ENCODE measurements at regions not wholly inside any gene's neighbourhood (a gene's known extent, or its start where the extent isn't known, plus 50 kb on each side); places are given as distances from the start of the nearest gene placed in this dataset.

DNA sequence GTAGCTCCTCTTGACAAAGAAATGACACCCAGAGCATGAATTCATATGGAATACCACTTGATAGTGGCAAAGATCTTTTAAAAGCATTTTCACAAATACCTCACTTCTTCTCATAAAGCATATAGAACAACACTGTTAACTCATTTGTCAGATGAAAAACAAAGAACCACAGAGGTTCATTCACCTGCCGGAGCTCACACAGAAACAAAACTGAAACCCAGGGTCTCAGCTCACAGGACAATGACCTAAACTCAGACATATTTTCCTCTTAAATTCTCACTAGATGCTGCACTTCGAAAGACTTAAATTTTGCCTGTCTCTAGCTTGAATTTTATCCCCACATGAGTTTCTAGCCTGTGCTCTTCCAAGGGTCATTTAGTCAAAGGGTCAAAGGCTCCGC, 339.0 kb downstream of the KCNN2 start:
- TF ChIP-seq EZH2 (IDR thresholded peaks at IDR 0.05) (no peak), POLR2AphosphoS5 (IDR thresholded peaks at IDR 0.05; ENCODE audit: borderline replicate concordance, low read depth, low read length) (no peak), FOXP2 (optimal IDR thresholded peaks at IDR 0.05; ENCODE audit: control extremely low read depth, extremely low read length, insufficient read depth) (no peak)
